ENCODE measurements at regions not wholly inside any gene's neighbourhood (a gene's known extent, or its start where the extent isn't known, plus 50 kb on each side); places are given as distances from the start of the nearest gene placed in this dataset.

GRCh38 chr5:104764197-104764596 lies 1201.6 kb upstream of the NUDT12 start:
- Histone ChIP-seq H4K5ac (ENCODE audit: low read depth, low read length) (no peak overlapping the region), H3K18ac (ENCODE audit: low read depth, low read length) (no peak overlapping the region), H3K9me1 (ENCODE audit: insufficient read depth, low read length) (no peaks in the 10 kb centered on the region), H3K4me1 (ENCODE audit: control insufficient read depth, insufficient read depth, low read length) (no peaks in the 10 kb centered on the region), H2AFZ (replicated peaks; ENCODE audit: low read length, poor library complexity) (no peak overlapping the region), H3K27me3 (ENCODE audit: control insufficient read depth, insufficient read depth, low read length) (no peaks in the 10 kb centered on the region), H3K4ac (ENCODE audit: low read depth, low read length) (no peak overlapping the region), H2BK15ac (ENCODE audit: low read depth, low read length) (no peak overlapping the region), H4K20me1 (ENCODE audit: insufficient read depth, low read length) (no peaks in the 10 kb centered on the region), H3K4me2 (ENCODE audit: low read depth, low read length) (no peak overlapping the region), H2BK5ac (ENCODE audit: low read depth, low read length, poor library complexity, severe bottlenecking) (no peak overlapping the region), H3K56ac (ENCODE audit: extremely low read depth, insufficient read depth, low read length) (no peak overlapping the region), H3K9ac (ENCODE audit: low read depth, low read length) (no peak overlapping the region), H2AK9ac (replicated peaks; ENCODE audit: low read depth, low read length, poor library complexity) (no peak overlapping the region), H2BK20ac (ENCODE audit: low read depth, low read length) (no peak overlapping the region), H3K14ac (replicated peaks; ENCODE audit: low read depth, low read length) (no peak overlapping the region), H4K91ac (ENCODE audit: insufficient read depth, low read depth, low read length) (no peak overlapping the region), H3K23ac (ENCODE audit: low read depth, low read length) (no peak overlapping the region), H3K9me3 (ENCODE audit: control insufficient read depth, insufficient read depth, low read length) (no peaks in the 10 kb centered on the region), H2BK120ac (ENCODE audit: low read depth, low read length) (no peak overlapping the region), H3K27ac (ENCODE audit: insufficient read depth, low read length) (no peak overlapping the region), H3K79me1 (ENCODE audit: low read depth in 1 of 2, low read length in 2 of 2) (no peaks in the 10 kb centered on the region), H4K8ac (ENCODE audit: low read depth in 2 of 2, low read length in 2 of 2) (no peak overlapping the region), H2AK5ac (ENCODE audit: low read depth, low read length) (no peak overlapping the region), H3K4me3 (ENCODE audit: insufficient read depth, low read depth, low read length) (no peak overlapping the region), H3K36me3 (ENCODE audit: control insufficient read depth, insufficient read depth, low read length) (no peaks in the 10 kb centered on the region)
- no peak for DNase-seq
- WGBS, 2 experiments (ENCODE audit: extremely low coverage in 2 of 2, insufficient read length in 1 of 2), result no CpG with 5 or more reads among the region's 2 CpGs
- dilution Hi-C loops (cut with HindIII; ENCODE audit: low sequenced_read_pairs, unreplicated experiment) (no loop called here), intact Hi-C loops (cut with micrococcal nuclease) (no loop called here), in situ Hi-C loops (cut with MboI; ENCODE audit: low sequenced_read_pairs) (no loop called here)
- ChIA-PET POLR2A (ENCODE audit: unreplicated experiment) (no interaction called here), CTCF (no interaction called here)
- BruUV-seq (replicated peaks), result no TSS peak
- no peak for ATAC-seq (ENCODE audit: low read depth)
- TF ChIP-seq MXI1 (IDR thresholded peaks at IDR 0.05; ENCODE audit: borderline replicate concordance, low read depth, low read length), result no peak
- TF ChIP-seq RFX5 (IDR thresholded peaks at IDR 0.05; ENCODE audit: low read depth, low read length), result no peak
- TF ChIP-seq ELK1 (IDR thresholded peaks at IDR 0.05; ENCODE audit: borderline replicate concordance, low read depth, low read length), result no peak
- TF ChIP-seq CEBPB (IDR thresholded peaks at IDR 0.05; ENCODE audit: low read depth, low read length), result no peak
- TF ChIP-seq MAZ (IDR thresholded peaks at IDR 0.05; ENCODE audit: borderline replicate concordance, low read depth, low read length), result no peak
- TF ChIP-seq SMC3 (IDR thresholded peaks at IDR 0.05; ENCODE audit: low read depth, low read length), result no peak
- TF ChIP-seq NFE2L2 (IDR thresholded peaks at IDR 0.05; ENCODE audit: low read depth, low read length), result no peak
- no peak for TF ChIP-seq BHLHE40 (IDR thresholded peaks at IDR 0.05; ENCODE audit: low read depth, low read length)
- no peak for TF ChIP-seq MAFK (IDR thresholded peaks at IDR 0.05; ENCODE audit: low read depth, low read length)
- no peak for TF ChIP-seq RCOR1 (IDR thresholded peaks at IDR 0.05; ENCODE audit: insufficient replicate concordance, low read length)
- no peak for TF ChIP-seq CTCF (conservative IDR thresholded peaks at IDR 0.05; ENCODE audit: low read depth, low read length)
- no peak for TF ChIP-seq USF2 (IDR thresholded peaks at IDR 0.05; ENCODE audit: low read depth, low read length)
- no peak for TF ChIP-seq FOS (IDR thresholded peaks at IDR 0.05; ENCODE audit: low read depth, low read length)
- TF ChIP-seq RAD21 (IDR thresholded peaks at IDR 0.05; ENCODE audit: low read length), result no peak

All from IMR-90 (cell line).